HepG2 (cell line): ENCODE measurements at regions not wholly inside any gene's neighbourhood (a gene's known extent, or its start where the extent isn't known, plus 50 kb on each side); places are given as distances from the start of the nearest gene placed in this dataset.

Experiments used
- ATAC-seq: fragments of 200-7000 bp; cut with Tn5 transposase; 3 replicates; pipeline ENCODE4 v1.9.1; 2020; ENCODE audit warnings: mild to moderate bottlenecking, moderate library complexity
- BruUV-seq: library from RNA; stranded (reverse); fragments of 400-500 nt; replicated peaks from 2 replicates; lab custom pipeline; 2021; lab: Mats Ljungman, UMichigan
- CTCF ChIA-PET: fragments of 300-600 bp; formaldehyde crosslinking; extraction: SDS; loops from one replicate; lab custom pipeline; 2021; ENCODE audit warnings: low total read pairs, inconsistent platforms, low intra/inter-chr PET ratio; lab: Yijun Ruan, JAX
- POLR2A ChIA-PET: fragments of 350-600 bp; sonication (Branson Sonifier 250); formaldehyde crosslinking; loops from one replicate; lab custom pipeline; 2020; ENCODE audit warnings: antibody characterized with exemption, inconsistent platforms; lab: Yijun Ruan, JAX
- DNase-seq: peaks from one replicate; pipeline ENCODE4 v3.0.0-alpha.2; 2015; ENCODE audit warnings: low spot score
- FAIRE-seq: peaks from 3 replicates; lab custom pipeline; 2011; peaks lifted over from hg19 to GRCh38; lab: Jason Lieb, UNC
- H2AFZ ChIP-seq: one replicate; pipeline ENCODE4 v1.6.1; 2011; ENCODE audit warnings: low read length, inconsistent platforms
- H3K27ac ChIP-seq: fragments of 300-600 bp; 3 replicates; pipeline ENCODE4 v1.8.0; 2011; ENCODE audit warnings: mixed run types, mild to moderate bottlenecking, mixed read lengths, low read length, inconsistent platforms; ENCODE audit not compliant: insufficient read depth; ENCODE audit errors: extremely low read length
- H3K27me3 ChIP-seq, 2 experiments: fragments of 200-600 bp in 1 of 2; 2 replicates in 1 of 2; 3 replicates in 1 of 2; pipeline versions ENCODE4 v1.6.0 to v1.8.0; 2011; ENCODE audit warnings: low read length in 2 of 2, mild to moderate bottlenecking in 2 of 2, moderate library complexity in 2 of 2, inconsistent platforms in 1 of 2; ENCODE audit not compliant: insufficient read depth in 2 of 2, control insufficient read depth in 1 of 2
- H3K36me3 ChIP-seq, 2 experiments: fragments of 200-600 bp in 1 of 2; replicated peaks in 1 of 2; 2 replicates in 1 of 2; 3 replicates in 1 of 2; pipeline versions ENCODE4 v1.5.1 to v1.8.0; 2011; ENCODE audit warnings: low read length in 2 of 2, inconsistent platforms in 1 of 2; ENCODE audit not compliant: insufficient read depth in 2 of 2, control insufficient read depth in 1 of 2
- H3K4me1 ChIP-seq: 2 replicates; pipeline ENCODE4 v1.5.1; 2012; ENCODE audit warnings: low read length, inconsistent platforms; ENCODE audit not compliant: insufficient read depth
- H3K4me2 ChIP-seq: 2 replicates; pipeline ENCODE4 v1.6.0; 2011; ENCODE audit warnings: low read depth, low read length, inconsistent platforms
- H3K4me3 ChIP-seq, 3 experiments: fragments of 200-600 bp in 1 of 3; sonication (generic), shearing (Covaris generic) in 1 of 3; replicated peaks in 1 of 3; 2 replicates each; pipeline ENCODE4 v1.5.1; 2011 to 2016; ENCODE audit warnings: low read length in 3 of 3, inconsistent platforms in 2 of 3, low read depth in 2 of 3, mild to moderate bottlenecking in 2 of 3, control low read depth in 1 of 3, mixed read lengths in 1 of 3; ENCODE audit not compliant: insufficient read depth in 1 of 3
- H3K79me2 ChIP-seq: one replicate; pipeline ENCODE4 v1.6.1; 2011; ENCODE audit warnings: low read length, inconsistent platforms; ENCODE audit not compliant: insufficient read depth
- H3K9ac ChIP-seq: 2 replicates; pipeline ENCODE4 v1.6.0; 2011; ENCODE audit warnings: mild to moderate bottlenecking, low read depth, low read length, inconsistent platforms; ENCODE audit not compliant: insufficient read depth
- H3K9me3 ChIP-seq: 2 replicates; pipeline ENCODE4 v1.5.1; 2012; ENCODE audit warnings: mild to moderate bottlenecking, low read length
- H4K20me1 ChIP-seq: 2 replicates; pipeline ENCODE4 v1.6.0; 2011; ENCODE audit warnings: inconsistent platforms, mild to moderate bottlenecking, low read length, moderate library complexity; ENCODE audit not compliant: insufficient read depth
- ATF7 ChIP-seq, 2 experiments: fragments of 450-650 bp in 1 of 2; sonication (generic) in 1 of 2; formaldehyde crosslinking in 1 of 2; IDR thresholded peaks; 2 replicates each; pipeline versions ENCODE4 v1.4.0 to v1.6.1; 2016 to 2020; ENCODE audit warnings: antibody characterized with exemption in 1 of 2, mild to moderate bottlenecking in 1 of 2, missing genetic modification reagents in 1 of 2
- CREB1 ChIP-seq, 2 experiments: fragments of 450-650 bp in 1 of 2; IDR thresholded peaks; 2 replicates each; pipeline ENCODE4 v1.6.1; 2016 to 2017; ENCODE audit warnings: control low read depth in 1 of 2, mild to moderate bottlenecking in 1 of 2, missing compliant biosample characterization in 1 of 2, missing genetic modification characterization in 1 of 2
- RORA ChIP-seq: sonication (generic); formaldehyde crosslinking; IDR thresholded peaks from 2 replicates; pipeline ENCODE4 v1.5.0; 2020; ENCODE audit warnings: mild to moderate bottlenecking, missing genetic modification reagents, moderate library complexity
- SRSF9 ChIP-seq: fragments of 200-400 bp; formaldehyde crosslinking; IDR thresholded peaks from 2 replicates; pipeline ENCODE4 v1.6.1; 2018; ENCODE audit warnings: borderline replicate concordance, mild to moderate bottlenecking, low read depth, low read length; ENCODE audit not compliant: insufficient read depth, poor library complexity, severe bottlenecking
- ZNF34 ChIP-seq: sonication (generic); formaldehyde crosslinking; IDR thresholded peaks from 2 replicates; pipeline ENCODE4 v1.4.0; 2020; ENCODE audit warnings: mild to moderate bottlenecking, missing genetic modification reagents, borderline replicate concordance
- ZNF841 ChIP-seq: sonication (generic); formaldehyde crosslinking; IDR thresholded peaks from 2 replicates; pipeline ENCODE4 v1.8.1; 2023; ENCODE audit warnings: missing genetic modification reagents, borderline replicate concordance
- WGBS: methylation state at CpG from one replicate; pipeline ENCODE4 v1.1.6; 2017; ENCODE audit warnings: low lambda C conversion rate; 5-methylcytosine and 5-hydroxymethylcytosine counted together
- in situ Hi-C: cut with HindIII; loops from 2 replicates; pipeline ENCODE4 v1.10.0; 2017; ENCODE audit warnings: low pct_unique_long_range_greater_than_20kb; ENCODE audit not compliant: extremely low pct_ligation_motif_present
- intact Hi-C: fragments of 100-400 bp; cut with micrococcal nuclease; formaldehyde crosslinking; loops from one replicate; pipeline ENCODE4 v1.10.0; 2022; ENCODE audit not compliant: unreplicated experiment

GRCh38 chr3:11906407-11906806, 59.7 kb upstream of the TAMM41 start:
- ChIA-PET CTCF (no interaction called here), POLR2A (no interaction called here)
- 41% methylated on average over 5 of the region's 8 CpGs for WGBS
- BruUV-seq, result no TSS peak
- Histone ChIP-seq H3K9ac (no peak overlapping the region), H3K9me3 (no peaks in the 10 kb centered on the region), H3K79me2 (no peaks in the 10 kb centered on the region), H3K27ac (no peak overlapping the region), H2AFZ (no peak overlapping the region), H3K4me3 (no peak overlapping the region), H3K27me3 (peaks cover 2 to 19% of the 10 kb centered on the region in 2 experiments; a peak in 4 of 5 replicates), H4K20me1 (no peaks in the 10 kb centered on the region), H3K4me2 (no peak overlapping the region), H3K36me3 (no peaks in the 10 kb centered on the region), H3K4me1 (no peaks in the 10 kb centered on the region)
- TF ChIP-seq ZNF34 (CRISPR knock-in tag) (no peak), SRSF9 (no peak), ZNF841 (CRISPR knock-in tag) (no peak)
- FAIRE-seq (no peak), ATAC-seq (no peak), DNase-seq (no peak)
- intact Hi-C loops (no loop called here), in situ Hi-C loops (no loop called here)

- no peak overlapping the region for H3K27ac ChIP-seq
- H3K4me3 ChIP-seq, result no peak overlapping the region
- intact Hi-C loops, result no loop called here
- FAIRE-seq, result no peak
- no peaks in the 10 kb centered on the region for H4K20me1 ChIP-seq
- BruUV-seq, result no TSS peak
- no peak overlapping the region for H3K4me2 ChIP-seq
- H3K4me1 ChIP-seq, result no peaks in the 10 kb centered on the region
- ChIA-PET POLR2A (no interaction called here), CTCF (no interaction called here)
- no peak overlapping the region for H2AFZ ChIP-seq
- no peak overlapping the region for H3K9ac ChIP-seq
- no peak for DNase-seq
- TF ChIP-seq RORA (CRISPR knock-in tag) (no peak), CREB1 (IDR thresholded peaks at IDR 0.05) (peak; percentile 95), CREB1 (CRISPR knock-in tag; IDR thresholded peaks at IDR 0.05) (no peak), ATF7 (IDR thresholded peaks at IDR 0.05) (peak; percentile 97), ATF7 (CRISPR knock-in tag; IDR thresholded peaks at IDR 0.05) (no peak)
- no peaks in the 10 kb centered on the region for H3K9me3 ChIP-seq
- no peak for ATAC-seq
- in situ Hi-C loops, result no loop called here
- 9% methylated on average over 10 of the region's 14 CpGs for WGBS
- peaks cover 2 to 27% of the 10 kb centered on the region in 2 experiments for H3K27me3 ChIP-seq
- no peaks in the 10 kb centered on the region for H3K79me2 ChIP-seq
- H3K36me3 ChIP-seq, result no peaks in the 10 kb centered on the region
Measured at GRCh38 chr3:11907667-11908660, 61.3 kb upstream of the TAMM41 start.
